Vagina (tissue), 2 donors: ENCODE measurements at regions not wholly inside any gene's neighbourhood (a gene's known extent, or its start where the extent isn't known, plus 50 kb on each side); places are given as distances from the start of the nearest gene placed in this dataset.

Experiments used
- DNase-seq, 2 donors: peaks; one replicate each; pipeline ENCODE4 v3.0.0-alpha.2; 2017; ENCODE audit errors: extremely low spot score in 2 of 2
- H3K27ac ChIP-seq: fragments of 200-600 bp; sonication (generic); one replicate; pipeline ENCODE4 v1.5.1; 2019
- H3K27me3 ChIP-seq: fragments of 200-600 bp; sonication (generic); one replicate; pipeline ENCODE4 v1.5.1; 2019
- H3K36me3 ChIP-seq, 2 donors: fragments of 200-600 bp; sonication (generic); one replicate each; pipeline ENCODE4 v1.5.1; 2017 to 2019
- H3K4me1 ChIP-seq: fragments of 200-600 bp; sonication (generic); one replicate; pipeline ENCODE4 v1.5.1; 2019
- H3K4me3 ChIP-seq, 2 donors: fragments of 200-600 bp; sonication (generic); 1 replicate in 1 of 2; 2 replicates in 1 of 2; pipeline ENCODE4 v1.5.1; 2016 to 2019
- H3K9me3 ChIP-seq: fragments of 200-600 bp; sonication (generic); one replicate; pipeline ENCODE4 v1.5.1; 2019
- CTCF ChIP-seq, 3 experiments: fragments of 450-650 bp in 2 of 3; fragments of 200-600 bp in 1 of 3; sonication (generic) in 1 of 3; IDR thresholded peaks; one replicate each; pipeline ENCODE4 v1.5.1; 2017 to 2019; ENCODE audit warnings: antibody characterized with exemption in 3 of 3, mild to moderate bottlenecking in 2 of 3, moderate library complexity in 2 of 3
- POLR2A ChIP-seq, 2 donors: fragments of 450-650 bp; IDR thresholded peaks; one replicate each; pipeline ENCODE4 v1.6.1; 2017; ENCODE audit warnings: antibody characterized with exemption in 2 of 2, mild to moderate bottlenecking in 2 of 2, moderate library complexity in 2 of 2
- POLR2AphosphoS5 ChIP-seq, 2 donors: sonication (generic); formaldehyde crosslinking; IDR thresholded peaks; one replicate each; pipeline ENCODE4 v1.9.0; 2017; ENCODE audit warnings: antibody characterized with exemption in 2 of 2, mild to moderate bottlenecking in 2 of 2, low read depth in 1 of 2; ENCODE audit not compliant: insufficient read depth in 1 of 2
- intact Hi-C: fragments of 100-400 bp; cut with DNase I; formaldehyde crosslinking; loops from one replicate; pipeline ENCODE4 v1.15.1; 2023

GRCh38 chr13:99908140-99908803 lies 63.3 kb downstream of the ZIC5 start:
- no peaks in the 10 kb centered on the region for H3K36me3 ChIP-seq
- H3K27me3 ChIP-seq = no peaks in the 10 kb centered on the region
- H3K4me1 ChIP-seq = no peaks in the 10 kb centered on the region
- no peak overlapping the region for H3K27ac ChIP-seq
- no peak for DNase-seq
- H3K4me3 ChIP-seq = no peak overlapping the region
- H3K9me3 ChIP-seq = no peaks in the 10 kb centered on the region
- intact Hi-C loops = no loop called here
- TF ChIP-seq POLR2AphosphoS5 (IDR thresholded peaks at IDR 0.05; ENCODE audit: insufficient read depth in 1 of 2, low read depth in 1 of 2) (no peak), CTCF (IDR thresholded peaks at IDR 0.05) (no peak), POLR2A (IDR thresholded peaks at IDR 0.05) (no peak)

- H3K4me3 ChIP-seq = no peak overlapping the region
- intact Hi-C loops = no loop called here
Observed at GRCh38 chr13:99907627-99908026, 63.9 kb downstream of the ZIC5 start.

GRCh38 chr13:99907038-99907437 lies 64.5 kb downstream of the ZIC5 start:
- intact Hi-C loops = no loop called here
- Histone ChIP-seq H3K27ac (no peak overlapping the region), H3K36me3 (no peaks in the 10 kb centered on the region), H3K4me1 (no peaks in the 10 kb centered on the region), H3K4me3 (no peak overlapping the region), H3K9me3 (no peaks in the 10 kb centered on the region), H3K27me3 (no peaks in the 10 kb centered on the region)
- no peak for DNase-seq
- TF ChIP-seq POLR2AphosphoS5 (IDR thresholded peaks at IDR 0.05; ENCODE audit: insufficient read depth in 1 of 2, low read depth in 1 of 2) (no peak), POLR2A (IDR thresholded peaks at IDR 0.05) (no peak), CTCF (IDR thresholded peaks at IDR 0.05) (no peak)

More at GRCh38 chr13:99907627-99908026, 63.9 kb downstream of the ZIC5 start:
- H3K36me3 ChIP-seq = no peaks in the 10 kb centered on the region
- no peaks in the 10 kb centered on the region for H3K27me3 ChIP-seq
- no peak for DNase-seq
- H3K4me1 ChIP-seq = no peaks in the 10 kb centered on the region
- H3K27ac ChIP-seq = no peak overlapping the region
- TF ChIP-seq POLR2A (IDR thresholded peaks at IDR 0.05) = no peak
- TF ChIP-seq CTCF (IDR thresholded peaks at IDR 0.05) = no peak
- TF ChIP-seq POLR2AphosphoS5 (IDR thresholded peaks at IDR 0.05; ENCODE audit: insufficient read depth in 1 of 2, low read depth in 1 of 2) = no peak
- no peaks in the 10 kb centered on the region for H3K9me3 ChIP-seq

GRCh38 chr13:99905814-99906213 lies 65.8 kb downstream of the ZIC5 start:
- DNase-seq = no peak
- Histone ChIP-seq H3K9me3 (no peaks in the 10 kb centered on the region), H3K36me3 (no peaks in the 10 kb centered on the region), H3K27ac (no peak overlapping the region), H3K4me3 (no peak overlapping the region), H3K4me1 (no peaks in the 10 kb centered on the region), H3K27me3 (no peaks in the 10 kb centered on the region)
- TF ChIP-seq CTCF (IDR thresholded peaks at IDR 0.05) = no peak
- no peak for TF ChIP-seq POLR2AphosphoS5 (IDR thresholded peaks at IDR 0.05; ENCODE audit: insufficient read depth in 1 of 2, low read depth in 1 of 2)
- no peak for TF ChIP-seq POLR2A (IDR thresholded peaks at IDR 0.05)
- intact Hi-C loops = no loop called here

GRCh38 chr13:99905224-99905623 lies 66.3 kb downstream of the ZIC5 start:
- no peak for TF ChIP-seq POLR2A (IDR thresholded peaks at IDR 0.05)
- TF ChIP-seq POLR2AphosphoS5 (IDR thresholded peaks at IDR 0.05; ENCODE audit: insufficient read depth in 1 of 2, low read depth in 1 of 2) = no peak
- no peak for TF ChIP-seq CTCF (IDR thresholded peaks at IDR 0.05)
- Histone ChIP-seq H3K27ac (no peak overlapping the region), H3K4me1 (no peaks in the 10 kb centered on the region), H3K9me3 (no peaks in the 10 kb centered on the region), H3K4me3 (no peak overlapping the region), H3K27me3 (no peaks in the 10 kb centered on the region), H3K36me3 (no peaks in the 10 kb centered on the region)
- DNase-seq = no peak
- intact Hi-C loops = no loop called here
